Endothelial cell of umbilical vein (primary cell): ENCODE measurements at regions not wholly inside any gene's neighbourhood (a gene's known extent, or its start where the extent isn't known, plus 50 kb on each side); places are given as distances from the start of the nearest gene placed in this dataset.

Experiments used
- BruUV-seq: library from RNA; stranded (reverse); fragments of 400-500 nt; replicated peaks from 2 replicates; lab custom pipeline; 2021; lab: Mats Ljungman, UMichigan
- CTCF ChIA-PET: fragments of 300-600, 350-600 bp; sonication (Branson Sonifier 250); formaldehyde crosslinking; loops from one replicate; lab custom pipeline; 2021; ENCODE audit warnings: antibody characterized with exemption, inconsistent platforms; lab: Charles Lee
- POLR2A ChIA-PET: fragments of 300-600, 350-600 bp; sonication (Branson Sonifier 250); formaldehyde crosslinking; loops from one replicate; lab custom pipeline; 2021; ENCODE audit warnings: antibody characterized with exemption, inconsistent platforms; lab: Charles Lee
- DNase-seq: peaks from one replicate; pipeline ENCODE4 v3.0.0-alpha.2; 2011; ENCODE audit warnings: low read depth, low spot score
- FAIRE-seq: peaks from 2 replicates; lab custom pipeline; 2011; peaks lifted over from hg19 to GRCh38; lab: Jason Lieb, UNC
- H2AFZ ChIP-seq: 2 replicates; pipeline ENCODE4 v1.6.0; 2012; ENCODE audit warnings: low read depth, low read length, control low read depth, inconsistent platforms
- H3K27ac ChIP-seq: 2 replicates; pipeline ENCODE4 v1.5.1; 2011; ENCODE audit warnings: low read depth, mild to moderate bottlenecking, control low read depth, low read length, moderate library complexity; ENCODE audit not compliant: insufficient read depth
- H3K27me3 ChIP-seq, 2 experiments: 2 replicates each; pipeline versions ENCODE4 v1.6.0 to v1.6.1; 2011; ENCODE audit warnings: low read length in 2 of 2, mixed read lengths in 1 of 2; ENCODE audit not compliant: control insufficient read depth in 2 of 2, insufficient read depth in 2 of 2
- H3K36me3 ChIP-seq, 2 experiments: 2 replicates in 1 of 2; 3 replicates in 1 of 2; pipeline ENCODE4 v1.5.1; 2011; ENCODE audit warnings: low read length in 2 of 2, mild to moderate bottlenecking in 1 of 2, moderate library complexity in 1 of 2; ENCODE audit not compliant: control insufficient read depth in 2 of 2, insufficient read depth in 2 of 2; ENCODE audit errors: extremely low read depth in 1 of 2
- H3K4me1 ChIP-seq: 3 replicates; pipeline ENCODE4 v1.5.1; 2011; ENCODE audit warnings: mild to moderate bottlenecking, low read length; ENCODE audit not compliant: control insufficient read depth, insufficient read depth; ENCODE audit errors: extremely low read depth
- H3K4me2 ChIP-seq: 2 replicates; pipeline ENCODE4 v1.6.1; 2011; ENCODE audit warnings: low read length, control low read depth, mixed read lengths; ENCODE audit not compliant: insufficient read depth
- H3K4me3 ChIP-seq, 3 experiments: fragments of 200-600 bp in 1 of 3; sonication (generic), shearing (Covaris generic) in 1 of 3; replicated peaks in 1 of 3; 2 replicates each; pipeline ENCODE4 v1.5.1; 2011 to 2016; ENCODE audit warnings: control low read depth in 3 of 3, low read length in 3 of 3, mild to moderate bottlenecking in 2 of 3, inconsistent platforms in 1 of 3, low read depth in 1 of 3, moderate library complexity in 1 of 3; ENCODE audit not compliant: insufficient read depth in 1 of 3
- H3K79me2 ChIP-seq: 2 replicates; pipeline ENCODE4 v1.6.0; 2012; ENCODE audit warnings: low read length, inconsistent platforms; ENCODE audit not compliant: control insufficient read depth, insufficient read depth
- H3K9ac ChIP-seq: replicated peaks from 2 replicates; pipeline ENCODE3; 2011; ENCODE audit warnings: low read length, control low read depth; ENCODE audit not compliant: insufficient read depth; ENCODE audit errors: extremely low read depth
- H3K9me1 ChIP-seq: replicated peaks from 3 replicates; pipeline ENCODE4 v1.6.0; 2011; ENCODE audit warnings: mild to moderate bottlenecking, low read length; ENCODE audit not compliant: control insufficient read depth, insufficient read depth; ENCODE audit errors: extremely low read depth
- H3K9me3 ChIP-seq: replicated peaks from 2 replicates; pipeline ENCODE4 v1.5.1; 2012; ENCODE audit warnings: low read length, inconsistent platforms; ENCODE audit not compliant: control insufficient read depth, insufficient read depth
- H4K20me1 ChIP-seq: replicated peaks from 2 replicates; pipeline ENCODE3; 2011; ENCODE audit warnings: mild to moderate bottlenecking, low read length; ENCODE audit not compliant: control insufficient read depth, insufficient read depth; ENCODE audit errors: extremely low read depth
- EZH2 ChIP-seq: IDR thresholded peaks from 2 replicates; pipeline ENCODE4 v1.6.1; 2012; ENCODE audit warnings: borderline replicate concordance, low read depth, mild to moderate bottlenecking, moderate library complexity, low read length, inconsistent platforms; ENCODE audit not compliant: severe bottlenecking
- FOS ChIP-seq: IDR thresholded peaks from 2 replicates; pipeline ENCODE4 v1.6.1; 2011; ENCODE audit warnings: mild to moderate bottlenecking, low read length, moderate library complexity, borderline replicate concordance; ENCODE audit not compliant: insufficient read depth
- GATA2 ChIP-seq: IDR thresholded peaks from 2 replicates; pipeline ENCODE4 v1.7.0; 2011; ENCODE audit warnings: low read depth, mild to moderate bottlenecking, moderate library complexity, mixed read lengths, low read length; ENCODE audit not compliant: insufficient read length, insufficient read depth
- JUN ChIP-seq: IDR thresholded peaks from 2 replicates; pipeline ENCODE4 v1.6.1; 2011; ENCODE audit warnings: borderline replicate concordance, low read depth; ENCODE audit not compliant: insufficient read length, insufficient read depth
- MYC ChIP-seq: IDR thresholded peaks from one replicate; pipeline ENCODE4 v1.6.1; 2011; ENCODE audit warnings: mild to moderate bottlenecking, low read depth, low read length
- POLR2A ChIP-seq: IDR thresholded peaks from 2 replicates; pipeline ENCODE4 v1.6.1; 2012; ENCODE audit warnings: low read depth, mild to moderate bottlenecking, control low read depth, low read length
- POLR2AphosphoS5 ChIP-seq: IDR thresholded peaks from 2 replicates; pipeline ENCODE4 v1.6.1; 2012; ENCODE audit warnings: low read depth, mild to moderate bottlenecking, control low read depth, low read length, moderate library complexity; ENCODE audit not compliant: insufficient read depth
- dilution Hi-C: fragments of 300-500 bp; cut with MboI; formaldehyde crosslinking; loops from one replicate; pipeline ENCODE4 v1.15.0; 2019; ENCODE audit warnings: low sequenced_read_pairs; ENCODE audit not compliant: extremely low pct_ligation_motif_present
- intact Hi-C: fragments of 100-400 bp; cut with micrococcal nuclease; formaldehyde crosslinking; loops from one replicate; pipeline ENCODE4 v1.10.0; 2022
- TF ChIP-seq, protein P1 (sequence below): IDR thresholded peaks from 2 replicates; pipeline ENCODE4 v1.6.1; 2011; ENCODE audit not compliant: insufficient read depth, insufficient read length
- TF ChIP-seq, protein P2 (sequence below), 2 donors: IDR thresholded peaks; 1 replicate in 1 of 2; 2 replicates in 1 of 2; pipeline ENCODE4 v1.5.1; 2011; ENCODE audit warnings: low read length in 2 of 2, mild to moderate bottlenecking in 2 of 2, moderate library complexity in 2 of 2, control low read depth in 1 of 2, inconsistent platforms in 1 of 2, low read depth in 1 of 2; ENCODE audit not compliant: insufficient read depth in 1 of 2; ENCODE audit errors: extremely low read depth in 1 of 2

DNA sequence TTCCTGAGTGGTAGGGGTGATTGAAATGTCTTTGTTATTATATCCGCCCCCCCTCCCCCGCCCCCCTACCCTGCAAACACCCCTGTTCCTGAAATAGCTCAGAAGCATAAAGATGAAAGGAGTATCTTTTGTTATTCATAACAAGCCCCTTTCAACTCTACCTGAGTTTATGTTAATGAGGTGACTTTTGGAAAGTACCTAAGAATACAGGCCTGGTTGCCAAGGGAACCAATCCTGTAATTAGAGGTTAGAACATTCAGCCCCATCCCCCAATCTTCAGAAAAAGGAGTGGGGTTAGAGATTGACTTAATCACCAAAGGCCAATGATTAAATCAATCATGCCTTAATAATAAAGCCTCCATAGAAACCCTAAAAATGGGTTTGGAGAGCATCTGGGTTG, 979.2 kb upstream of the GJE1 start:
- CTCF ChIA-PET: interaction anchor here (0.6 kb wide), 1 partner anchor 1018 kb away, joined by 3 read pairs; no protein-coding TSS in a partner anchor
- intact Hi-C loops: no loop called here
- DNase-seq (no peak), FAIRE-seq (no peak)
- no TSS peak for BruUV-seq
- POLR2A ChIA-PET: no interaction called here
- no peaks in the 10 kb centered on the region for H3K9me3 ChIP-seq
- no peak overlapping the region for H2AFZ ChIP-seq
- H3K36me3 ChIP-seq: no peaks in the 10 kb centered on the region
- no peaks in the 10 kb centered on the region for H4K20me1 ChIP-seq
- H3K27ac ChIP-seq: no peak overlapping the region
- TF ChIP-seq, protein P1, sequence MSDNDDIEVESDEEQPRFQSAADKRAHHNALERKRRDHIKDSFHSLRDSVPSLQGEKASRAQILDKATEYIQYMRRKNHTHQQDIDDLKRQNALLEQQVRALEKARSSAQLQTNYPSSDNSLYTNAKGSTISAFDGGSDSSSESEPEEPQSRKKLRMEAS: no peak
- TF ChIP-seq POLR2AphosphoS5 (no peak), POLR2A (no peak), FOS (no peak), GATA2 (no peak), MYC (no peak), JUN (no peak)
- dilution Hi-C loops: no loop called here
- H3K79me2 ChIP-seq: no peaks in the 10 kb centered on the region
- H3K27me3 ChIP-seq: no peaks in the 10 kb centered on the region
- no peak overlapping the region for H3K4me2 ChIP-seq
- no peak overlapping the region for H3K4me3 ChIP-seq
- no peaks in the 10 kb centered on the region for H3K4me1 ChIP-seq
- no peak overlapping the region for H3K9ac ChIP-seq
- no peaks in the 10 kb centered on the region for H3K9me1 ChIP-seq

DNA sequence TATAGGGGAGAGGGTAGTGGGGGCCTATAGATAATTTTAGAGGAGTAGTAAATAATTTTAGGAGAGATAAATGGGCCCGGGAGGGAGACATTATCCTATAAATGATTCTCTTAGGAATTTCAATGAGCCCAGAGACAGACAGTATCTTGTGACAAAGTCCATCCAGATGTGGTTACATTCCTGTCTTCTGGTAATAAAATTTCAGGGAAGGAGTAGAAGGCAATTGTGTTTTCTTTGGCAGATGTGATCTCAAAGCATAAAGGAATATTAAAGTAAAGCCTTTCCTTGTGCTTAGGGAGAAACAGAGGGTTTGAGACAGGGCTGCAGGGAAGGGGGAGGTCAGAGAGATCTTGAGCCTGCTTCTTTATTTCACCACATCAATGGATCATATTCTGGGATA, 979.8 kb upstream of the GJE1 start:
- BruUV-seq: no TSS peak
- no peaks in the 10 kb centered on the region for H3K79me2 ChIP-seq
- intact Hi-C loops: no loop called here
- ChIA-PET CTCF (no interaction called here), POLR2A (no interaction called here)
- H3K36me3 ChIP-seq: no peaks in the 10 kb centered on the region
- H4K20me1 ChIP-seq: no peaks in the 10 kb centered on the region
- H3K4me1 ChIP-seq: no peaks in the 10 kb centered on the region
- H3K4me3 ChIP-seq: no peak overlapping the region
- H3K9ac ChIP-seq: no peak overlapping the region
- dilution Hi-C loops: no loop called here
- no peak overlapping the region for H3K27ac ChIP-seq
- no peak overlapping the region for H3K4me2 ChIP-seq
- no peaks in the 10 kb centered on the region for H3K27me3 ChIP-seq
- no peak for FAIRE-seq
- no peaks in the 10 kb centered on the region for H3K9me1 ChIP-seq
- H2AFZ ChIP-seq: no peak overlapping the region
- DNase-seq: peak; percentile 36
- TF ChIP-seq EZH2: no peak
- TF ChIP-seq, protein P2, sequence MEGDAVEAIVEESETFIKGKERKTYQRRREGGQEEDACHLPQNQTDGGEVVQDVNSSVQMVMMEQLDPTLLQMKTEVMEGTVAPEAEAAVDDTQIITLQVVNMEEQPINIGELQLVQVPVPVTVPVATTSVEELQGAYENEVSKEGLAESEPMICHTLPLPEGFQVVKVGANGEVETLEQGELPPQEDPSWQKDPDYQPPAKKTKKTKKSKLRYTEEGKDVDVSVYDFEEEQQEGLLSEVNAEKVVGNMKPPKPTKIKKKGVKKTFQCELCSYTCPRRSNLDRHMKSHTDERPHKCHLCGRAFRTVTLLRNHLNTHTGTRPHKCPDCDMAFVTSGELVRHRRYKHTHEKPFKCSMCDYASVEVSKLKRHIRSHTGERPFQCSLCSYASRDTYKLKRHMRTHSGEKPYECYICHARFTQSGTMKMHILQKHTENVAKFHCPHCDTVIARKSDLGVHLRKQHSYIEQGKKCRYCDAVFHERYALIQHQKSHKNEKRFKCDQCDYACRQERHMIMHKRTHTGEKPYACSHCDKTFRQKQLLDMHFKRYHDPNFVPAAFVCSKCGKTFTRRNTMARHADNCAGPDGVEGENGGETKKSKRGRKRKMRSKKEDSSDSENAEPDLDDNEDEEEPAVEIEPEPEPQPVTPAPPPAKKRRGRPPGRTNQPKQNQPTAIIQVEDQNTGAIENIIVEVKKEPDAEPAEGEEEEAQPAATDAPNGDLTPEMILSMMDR (IDR thresholded peaks at IDR 0.05; ENCODE audit: extremely low read depth in 1 of 2, insufficient read depth in 1 of 2, low read depth in 1 of 2, low read length in 2 of 2): no peak
- no peak for TF ChIP-seq MYC
- no peak for TF ChIP-seq POLR2AphosphoS5
- no peak for TF ChIP-seq POLR2A
- no peak for TF ChIP-seq FOS
- no peak for TF ChIP-seq GATA2
- TF ChIP-seq JUN: no peak
- TF ChIP-seq, protein P1: no peak
- H3K9me3 ChIP-seq: no peaks in the 10 kb centered on the region
